ENCODE measurements at regions not wholly inside any gene's neighbourhood (a gene's known extent, or its start where the extent isn't known, plus 50 kb on each side); places are given as distances from the start of the nearest gene placed in this dataset.

- no peak for TF ChIP-seq CTCF (IDR thresholded peaks at IDR 0.05)
- TF ChIP-seq POLR2A (IDR thresholded peaks at IDR 0.05; ENCODE audit: low read depth): no peak
- TF ChIP-seq POLR2AphosphoS5 (IDR thresholded peaks at IDR 0.05): no peak
- no peak for TF ChIP-seq EP300 (IDR thresholded peaks at IDR 0.05)
Observed at GRCh38 chr1:199955235-199955634, 72.3 kb upstream of the NR5A2 start.
